ENCODE measurements at regions not wholly inside any gene's neighbourhood (a gene's known extent, or its start where the extent isn't known, plus 50 kb on each side); places are given as distances from the start of the nearest gene placed in this dataset.
"Not testable (repeated sequence)": the region's sequence is repeated elsewhere in the genome, so short reads cannot be mapped to it uniquely, and the experiment has no call there.

GRCh38 chr3:181518222-181518621 is 193.5 kb upstream of the SOX2 start:
- DNase-seq, result no peak

GRCh38 chr3:181512787-181513186 is 198.9 kb upstream of the SOX2 start:
- no peak for DNase-seq

- DNase-seq, result no peak
Measured at GRCh38 chr3:181510500-181510899, 201.2 kb upstream of the SOX2 start.

GRCh38 chr3:181497358-181497757 is 214.4 kb upstream of the SOX2 start:
- DNase-seq, result peak in 1 of 2 experiments; percentile 68

GRCh38 chr3:181493423-181493822 is 218.3 kb upstream of the SOX2 start:
- DNase-seq, result no peak

- DNase-seq, result no peak
Measured at GRCh38 chr3:181488536-181488935, 223.2 kb upstream of the SOX2 start.

GRCh38 chr3:181487236-181487978 is 224.3 kb upstream of the SOX2 start:
- peak in 1 of 2 experiments; percentile 11 for DNase-seq

- peak; percentile 65 to 91 for DNase-seq
Measured at GRCh38 chr3:181486141-181486885, 225.4 kb upstream of the SOX2 start.

GRCh38 chr3:181484026-181484425 is 227.7 kb upstream of the SOX2 start:
- DNase-seq, result no peak

GRCh38 chr3:181475146-181475545 is 236.6 kb upstream of the SOX2 start:
- DNase-seq, result not testable (repeated sequence)

- DNase-seq, result no peak
Measured at GRCh38 chr3:181470349-181470748, 241.4 kb upstream of the SOX2 start.

GRCh38 chr3:181464033-181464694 is 247.6 kb upstream of the SOX2 start:
- no peak for DNase-seq

- DNase-seq, result no peak
Measured at GRCh38 chr3:181461381-181461780, 250.3 kb upstream of the SOX2 start.

GRCh38 chr3:181459516-181459915 is 252.2 kb upstream of the SOX2 start:
- DNase-seq, result no peak

- DNase-seq, result no peak
Measured at GRCh38 chr3:181458857-181459256, 252.9 kb upstream of the SOX2 start.

- no peak for DNase-seq
Measured at GRCh38 chr3:181457756-181458155, 254.0 kb upstream of the SOX2 start.

GRCh38 chr3:181457190-181457589 is 254.5 kb upstream of the SOX2 start:
- DNase-seq, result no peak

- DNase-seq, result no peak
Measured at GRCh38 chr3:181455276-181455675, 256.4 kb upstream of the SOX2 start.

- DNase-seq, result no peak
Measured at GRCh38 chr3:181454451-181455027, 257.2 kb upstream of the SOX2 start.

GRCh38 chr3:181446741-181447140 is 265.0 kb upstream of the SOX2 start:
- DNase-seq, result no peak

GRCh38 chr3:181442066-181442465 is 269.7 kb upstream of the SOX2 start:
- no peak for DNase-seq

GRCh38 chr3:181432992-181433391 is 278.7 kb upstream of the SOX2 start:
- no peak for DNase-seq

GRCh38 chr3:181431748-181432147 is 280.0 kb upstream of the SOX2 start:
- no peak for DNase-seq

- no peak for DNase-seq
Measured at GRCh38 chr3:181425074-181425473, 286.7 kb upstream of the SOX2 start.
